HUES48 (cell line): ENCODE measurements at regions not wholly inside any gene's neighbourhood (a gene's known extent, or its start where the extent isn't known, plus 50 kb on each side); places are given as distances from the start of the nearest gene placed in this dataset.

Source experiments
- H3K27ac ChIP-seq: one replicate; pipeline ENCODE4 v1.7.0; 2013; ENCODE audit warnings: low read depth, low read length, inconsistent platforms
- H3K27me3 ChIP-seq: 2 replicates; pipeline ENCODE4 v1.6.1; 2013; ENCODE audit warnings: mild to moderate bottlenecking, low read length; ENCODE audit not compliant: control insufficient read depth, insufficient read depth
- H3K36me3 ChIP-seq: 2 replicates; pipeline ENCODE4 v1.6.1; 2013; ENCODE audit warnings: low read length; ENCODE audit not compliant: control insufficient read depth, insufficient read depth
- H3K4me1 ChIP-seq: 2 replicates; pipeline ENCODE4 v1.6.1; 2013; ENCODE audit warnings: mild to moderate bottlenecking, low read length; ENCODE audit not compliant: control insufficient read depth, insufficient read depth
- H3K4me3 ChIP-seq: 2 replicates; pipeline ENCODE4 v1.5.1; 2013; ENCODE audit warnings: mild to moderate bottlenecking, low read depth, low read length
- H3K9ac ChIP-seq: 2 replicates; pipeline ENCODE4 v1.6.1; 2013; ENCODE audit warnings: mild to moderate bottlenecking, low read depth, low read length, moderate library complexity
- H3K9me3 ChIP-seq: 2 replicates; pipeline ENCODE4 v1.6.1; 2013; ENCODE audit warnings: low read length; ENCODE audit not compliant: control insufficient read depth, insufficient read depth

DNA sequence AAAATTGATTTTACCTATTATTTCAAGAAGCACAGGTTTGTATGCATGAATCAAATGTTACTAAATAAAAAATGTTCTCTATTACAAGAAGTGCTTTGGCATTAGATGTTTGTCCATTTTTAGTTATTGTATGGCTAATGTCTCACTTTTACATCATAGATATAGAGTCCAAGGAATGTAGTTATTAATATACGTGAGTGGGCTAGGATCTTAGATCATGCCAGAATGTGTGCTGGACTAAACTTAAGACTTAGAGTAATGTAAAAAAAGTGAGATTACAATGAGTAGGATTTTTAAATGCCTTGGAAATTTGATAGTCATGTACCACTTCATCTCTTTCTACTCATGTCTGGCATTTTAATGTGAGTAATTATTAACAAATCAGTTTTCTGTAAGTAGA is 196.6 kb downstream of the ARL4A start:
- H3K9ac ChIP-seq, result no peak overlapping the region
- H3K9me3 ChIP-seq, result no peaks in the 10 kb centered on the region
- no peaks in the 10 kb centered on the region for H3K27me3 ChIP-seq
- H3K36me3 ChIP-seq, result no peaks in the 10 kb centered on the region
- H3K27ac ChIP-seq, result no peak overlapping the region
- H3K4me1 ChIP-seq, result no peaks in the 10 kb centered on the region
- H3K4me3 ChIP-seq, result no peak overlapping the region

DNA sequence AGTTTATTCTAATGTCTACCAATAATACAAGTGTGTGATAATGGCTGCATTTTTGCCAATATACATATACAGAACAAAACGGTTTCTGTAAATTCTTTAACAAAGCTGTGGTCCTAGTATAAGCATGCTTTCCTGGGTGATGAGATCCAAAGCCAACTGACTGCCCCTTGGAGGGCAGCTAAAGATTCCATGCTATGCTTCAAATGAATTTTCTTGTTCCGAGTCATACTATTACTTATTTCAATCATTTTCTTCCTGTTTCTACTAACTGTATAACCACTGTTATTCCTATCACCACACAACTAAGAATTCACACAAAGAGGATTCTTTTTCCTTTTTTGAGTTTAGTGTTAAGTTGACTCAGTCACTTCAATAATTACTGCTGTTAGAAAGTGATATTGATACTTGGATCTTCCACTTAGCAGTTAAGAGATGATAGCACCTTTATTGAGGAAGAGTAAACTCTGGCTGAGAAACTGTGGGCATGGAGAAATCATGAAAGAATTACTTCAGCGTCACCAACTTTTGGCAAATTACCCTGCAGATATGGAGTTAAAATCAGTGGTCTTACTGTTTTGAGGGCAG is 197.5 kb downstream of the ARL4A start:
- Histone ChIP-seq H3K27me3 (no peaks in the 10 kb centered on the region), H3K36me3 (no peaks in the 10 kb centered on the region), H3K27ac (no peak overlapping the region), H3K4me3 (no peak overlapping the region), H3K9ac (no peak overlapping the region), H3K9me3 (no peaks in the 10 kb centered on the region), H3K4me1 (no peaks in the 10 kb centered on the region)

DNA sequence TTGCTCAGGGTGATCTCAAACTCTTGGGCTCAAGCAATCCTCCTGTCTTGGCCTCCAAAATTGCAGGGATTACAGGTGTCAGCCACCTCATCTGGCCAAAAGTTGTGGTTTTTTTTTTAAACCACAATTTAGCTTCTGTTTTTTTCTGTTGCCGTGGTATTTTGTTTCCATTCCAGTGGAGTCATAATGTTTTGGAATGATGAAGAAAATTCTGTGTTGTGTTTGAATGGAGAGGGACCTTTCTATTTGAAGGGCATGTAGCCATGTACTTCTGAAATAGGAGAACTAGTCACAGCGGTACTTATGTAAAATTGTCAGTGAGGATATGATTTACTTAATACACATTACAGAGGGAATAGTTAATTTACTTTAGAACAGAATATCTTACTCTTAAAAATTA is 201.3 kb downstream of the ARL4A start:
- Histone ChIP-seq H3K4me1 (no peaks in the 10 kb centered on the region), H3K36me3 (no peaks in the 10 kb centered on the region), H3K9ac (no peak overlapping the region), H3K27ac (no peak overlapping the region), H3K9me3 (no peaks in the 10 kb centered on the region), H3K27me3 (no peaks in the 10 kb centered on the region), H3K4me3 (no peak overlapping the region)

DNA sequence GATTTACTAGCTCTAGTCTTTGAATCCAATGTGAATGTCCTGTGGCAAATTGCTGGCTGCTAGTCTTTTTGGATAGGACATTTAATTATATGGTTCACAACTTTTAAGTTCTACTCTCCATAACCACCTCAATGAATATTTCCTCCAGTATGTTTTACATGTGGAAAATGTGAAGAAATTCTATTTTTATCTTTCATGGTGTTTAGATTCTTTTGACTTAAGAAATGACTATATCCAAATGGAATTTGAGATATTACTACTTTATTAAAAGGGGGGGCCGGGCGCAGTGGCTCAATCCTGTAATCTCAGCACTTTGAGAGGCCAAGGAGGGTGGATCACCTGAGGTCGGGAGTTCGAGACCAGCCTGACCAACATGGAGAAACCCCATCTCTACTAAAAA is 202.0 kb downstream of the ARL4A start:
- H3K9me3 ChIP-seq, result no peaks in the 10 kb centered on the region
- no peak overlapping the region for H3K9ac ChIP-seq
- H3K4me1 ChIP-seq, result no peaks in the 10 kb centered on the region
- H3K27ac ChIP-seq, result no peak overlapping the region
- no peaks in the 10 kb centered on the region for H3K36me3 ChIP-seq
- H3K4me3 ChIP-seq, result no peak overlapping the region
- H3K27me3 ChIP-seq, result no peaks in the 10 kb centered on the region

DNA sequence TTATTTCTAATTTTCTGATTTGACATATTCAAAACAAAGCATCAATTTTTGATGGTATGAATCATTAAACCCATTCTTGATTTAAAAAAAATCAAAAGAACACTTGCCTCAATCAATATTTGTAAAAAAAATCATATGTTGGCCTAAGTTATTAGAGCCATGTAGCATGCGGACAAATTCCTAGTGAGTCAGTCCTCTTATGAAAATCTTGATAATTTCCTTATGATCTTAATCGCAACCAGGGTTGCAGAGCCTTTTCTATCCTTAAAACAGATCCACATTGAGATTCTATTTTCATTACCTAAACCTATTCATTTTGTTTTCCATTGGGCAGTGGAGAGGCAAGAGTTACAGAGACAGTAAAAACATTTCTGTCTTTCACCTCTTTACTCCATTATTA is 203.2 kb downstream of the ARL4A start:
- Histone ChIP-seq H3K4me1 (no peaks in the 10 kb centered on the region), H3K36me3 (no peaks in the 10 kb centered on the region), H3K9ac (no peak overlapping the region), H3K4me3 (no peak overlapping the region), H3K27me3 (no peaks in the 10 kb centered on the region), H3K9me3 (no peaks in the 10 kb centered on the region), H3K27ac (no peak overlapping the region)

DNA sequence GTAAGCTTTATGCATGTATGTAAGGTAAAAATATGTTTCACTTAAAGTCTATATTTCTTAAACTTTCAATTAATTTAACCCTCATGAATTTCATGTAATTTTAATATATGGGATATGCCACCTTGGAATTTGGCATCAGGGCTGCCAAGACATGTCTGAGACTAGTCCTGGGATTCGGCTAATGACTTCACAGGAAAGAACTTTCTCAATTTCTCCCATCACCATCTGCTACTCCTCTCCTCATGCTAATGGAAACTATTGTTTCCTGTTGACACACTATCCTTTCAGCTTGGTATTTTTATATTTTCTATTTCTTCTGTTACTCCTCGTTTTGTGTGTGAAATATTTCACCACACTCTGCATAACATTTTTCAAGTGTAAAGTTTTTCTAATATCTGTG is 205.9 kb downstream of the ARL4A start:
- H3K9me3 ChIP-seq, result no peaks in the 10 kb centered on the region
- H3K27ac ChIP-seq, result no peak overlapping the region
- H3K4me1 ChIP-seq, result peaks cover 8% of the 10 kb centered on the region
- H3K27me3 ChIP-seq, result no peaks in the 10 kb centered on the region
- H3K36me3 ChIP-seq, result no peaks in the 10 kb centered on the region
- H3K4me3 ChIP-seq, result no peak overlapping the region
- no peak overlapping the region for H3K9ac ChIP-seq

DNA sequence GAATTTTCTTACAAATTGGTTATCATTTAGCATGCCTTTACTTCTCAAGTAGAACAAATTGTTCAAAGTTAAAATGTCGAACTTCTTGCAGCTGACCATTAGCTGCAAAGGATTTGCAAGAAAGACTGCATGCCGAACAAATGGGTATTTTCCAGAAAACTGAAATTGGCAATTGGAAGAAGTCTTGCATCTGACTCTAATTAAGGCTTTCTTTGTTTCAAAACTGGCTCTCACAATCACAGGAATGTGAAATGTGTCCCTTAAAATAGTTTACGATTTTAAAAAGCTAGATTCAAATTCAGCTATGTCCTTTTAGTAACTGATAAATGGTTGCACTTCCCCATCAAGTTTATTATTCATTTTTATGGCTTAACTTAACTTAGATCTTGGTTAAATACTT is 207.9 kb downstream of the ARL4A start:
- H3K27ac ChIP-seq, result no peak overlapping the region

DNA sequence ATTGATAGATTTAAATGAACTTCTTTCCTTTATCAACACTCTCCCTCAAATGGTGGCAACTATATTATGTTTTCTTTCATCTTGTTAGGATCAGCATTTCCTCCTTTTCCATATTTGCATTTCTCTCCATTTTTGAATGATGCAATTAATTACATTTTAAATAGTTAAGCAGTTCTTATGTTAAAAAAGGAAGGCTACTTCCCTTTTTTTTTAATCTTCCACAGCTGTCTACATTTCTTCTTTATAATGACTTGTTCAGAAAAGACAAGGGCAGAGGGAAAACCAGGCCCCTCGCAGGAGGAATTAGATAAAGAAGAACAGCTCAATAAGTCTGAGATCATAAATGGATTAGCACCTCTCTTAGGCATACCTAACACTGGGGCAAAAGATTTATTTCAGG is 208.9 kb downstream of the ARL4A start:
- Histone ChIP-seq H3K9me3 (no peaks in the 10 kb centered on the region), H3K4me3 (no peak overlapping the region), H3K4me1 (peaks cover 8% of the 10 kb centered on the region), H3K27ac (no peak overlapping the region), H3K27me3 (no peaks in the 10 kb centered on the region), H3K36me3 (no peaks in the 10 kb centered on the region), H3K9ac (no peak overlapping the region)

More for the DNA sequence above, 207.9 kb downstream of the ARL4A start:
- no peak overlapping the region for H3K4me3 ChIP-seq
- no peaks in the 10 kb centered on the region for H3K36me3 ChIP-seq
- no peaks in the 10 kb centered on the region for H3K9me3 ChIP-seq
- H3K4me1 ChIP-seq, result peaks cover 8% of the 10 kb centered on the region
- H3K27me3 ChIP-seq, result no peaks in the 10 kb centered on the region
- no peak overlapping the region for H3K9ac ChIP-seq

DNA sequence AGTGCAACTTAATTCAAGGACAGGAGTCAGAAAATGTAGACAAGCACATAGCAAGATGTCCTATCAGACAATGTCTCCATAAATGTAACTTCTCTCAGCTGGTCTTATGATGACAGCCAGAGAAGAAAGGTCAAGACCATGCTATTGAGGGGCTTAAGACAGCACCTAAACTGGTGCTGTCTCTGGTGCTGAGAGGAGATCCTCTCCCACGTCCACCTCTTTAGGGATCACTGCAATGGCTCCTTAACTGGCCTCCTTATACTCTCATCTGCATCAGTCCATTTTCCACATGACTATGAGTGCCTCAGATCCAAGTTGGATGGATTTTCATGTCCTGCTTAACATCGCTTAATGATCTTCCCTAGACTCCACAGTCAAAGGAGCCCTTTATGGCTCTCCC is 210.6 kb downstream of the ARL4A start:
- no peak overlapping the region for H3K4me3 ChIP-seq
- H3K9ac ChIP-seq, result no peak overlapping the region
- peaks cover 8% of the 10 kb centered on the region for H3K4me1 ChIP-seq
- no peaks in the 10 kb centered on the region for H3K27me3 ChIP-seq
- H3K27ac ChIP-seq, result no peak overlapping the region
- no peaks in the 10 kb centered on the region for H3K9me3 ChIP-seq
- H3K36me3 ChIP-seq, result no peaks in the 10 kb centered on the region

DNA sequence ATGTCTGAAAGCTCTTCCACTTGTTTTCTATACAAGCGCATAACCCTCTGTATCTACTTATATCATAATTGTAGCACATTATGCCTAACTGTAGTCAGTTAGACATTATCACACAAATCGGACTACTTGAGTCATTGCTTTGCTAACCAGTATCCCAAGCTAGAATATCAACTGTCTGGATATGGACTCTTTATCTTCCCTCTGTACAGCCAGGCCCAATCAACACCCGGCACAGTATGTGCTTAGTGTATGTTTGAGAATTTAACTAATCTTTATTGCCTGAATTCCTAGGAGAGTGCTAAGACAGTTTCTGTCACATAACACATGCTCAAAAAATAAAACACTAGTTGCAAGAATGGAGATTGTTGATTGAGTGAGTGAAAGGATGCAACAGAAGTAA is 211.2 kb downstream of the ARL4A start:
- no peaks in the 10 kb centered on the region for H3K27me3 ChIP-seq
- no peak overlapping the region for H3K4me3 ChIP-seq
- no peaks in the 10 kb centered on the region for H3K9me3 ChIP-seq
- H3K27ac ChIP-seq, result no peak overlapping the region
- no peak overlapping the region for H3K9ac ChIP-seq
- no peaks in the 10 kb centered on the region for H3K36me3 ChIP-seq
- peaks cover 8% of the 10 kb centered on the region for H3K4me1 ChIP-seq

DNA sequence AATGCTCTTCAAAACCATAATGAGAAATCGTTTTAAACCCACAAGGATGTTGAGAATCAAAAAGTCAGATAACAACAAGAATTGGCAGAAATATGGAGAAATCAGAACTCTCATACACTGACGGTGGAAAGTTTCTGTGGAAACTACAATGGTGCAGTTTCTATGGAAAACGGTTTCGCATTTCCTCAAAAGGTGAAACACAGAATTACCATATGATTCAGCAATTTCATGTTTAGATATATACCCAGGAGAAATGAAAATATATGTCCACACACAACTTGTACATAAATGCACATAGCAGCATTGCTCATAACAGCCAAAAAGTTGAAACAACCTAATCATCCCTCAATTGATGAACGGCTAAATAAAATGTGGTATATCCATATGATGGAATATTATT is 218.2 kb downstream of the ARL4A start:
- Histone ChIP-seq H3K27me3 (no peaks in the 10 kb centered on the region), H3K4me3 (no peak overlapping the region), H3K27ac (no peak overlapping the region), H3K36me3 (no peaks in the 10 kb centered on the region), H3K9ac (no peak overlapping the region), H3K9me3 (no peaks in the 10 kb centered on the region), H3K4me1 (no peaks in the 10 kb centered on the region)

DNA sequence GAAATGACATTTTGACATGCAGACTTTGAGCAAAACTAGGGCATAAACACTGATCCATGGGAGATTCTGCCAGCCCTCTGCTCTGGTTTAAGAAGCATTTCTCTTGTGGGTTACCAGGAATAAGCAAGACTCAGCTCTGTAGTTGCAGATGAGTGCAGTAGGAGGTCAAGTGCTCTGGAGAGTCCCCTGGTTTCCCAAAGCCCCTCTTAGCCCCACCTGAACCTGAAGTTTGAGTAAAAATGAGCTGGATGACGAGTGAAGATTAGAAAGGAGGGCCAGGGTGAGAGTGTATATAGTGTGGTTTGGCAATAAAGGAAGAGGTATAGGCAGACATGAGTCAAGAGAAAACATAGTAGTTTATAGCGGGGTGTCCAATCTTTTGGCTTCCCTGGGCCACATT is 220.3 kb downstream of the ARL4A start:
- H3K4me3 ChIP-seq, result no peak overlapping the region
- H3K36me3 ChIP-seq, result no peaks in the 10 kb centered on the region
- H3K27me3 ChIP-seq, result no peaks in the 10 kb centered on the region
- no peak overlapping the region for H3K27ac ChIP-seq
- H3K4me1 ChIP-seq, result no peaks in the 10 kb centered on the region
- no peaks in the 10 kb centered on the region for H3K9me3 ChIP-seq
- H3K9ac ChIP-seq, result no peak overlapping the region
